Epithelial cell of proximal tubule (primary cell): ENCODE measurements at regions not wholly inside any gene's neighbourhood (a gene's known extent, or its start where the extent isn't known, plus 50 kb on each side); places are given as distances from the start of the nearest gene placed in this dataset.

Source experiments
- DNase-seq: peaks from one replicate; pipeline ENCODE4 v3.0.0-alpha.2; 2011; ENCODE audit warnings: low read depth
- H3K4me3 ChIP-seq: 2 replicates; pipeline ENCODE4 v1.5.1; 2011; ENCODE audit warnings: low read depth, mild to moderate bottlenecking, low read length
- TF ChIP-seq, protein P1 (sequence below): conservative IDR thresholded peaks from 2 replicates; pipeline ENCODE4 v1.5.1; 2012; ENCODE audit warnings: low read depth, mild to moderate bottlenecking, low read length

DNA sequence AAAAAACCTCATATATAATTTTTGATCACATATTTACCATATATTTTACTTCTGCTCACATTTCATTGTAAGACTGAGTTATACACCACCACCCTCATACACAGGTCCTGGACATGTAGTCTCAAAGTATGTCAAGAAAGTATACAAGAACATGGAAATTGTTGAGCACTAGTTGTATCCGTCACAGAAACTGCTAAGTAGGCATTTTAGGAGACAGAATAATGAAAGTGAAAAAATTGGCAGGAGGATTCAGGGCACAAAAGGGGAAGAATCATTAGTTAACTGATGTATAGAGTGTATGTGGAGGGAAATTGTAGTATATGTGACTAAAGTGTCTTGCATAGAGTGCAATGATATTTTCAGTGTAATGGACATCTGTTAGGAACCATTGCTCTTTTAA lies 458.8 kb downstream of the TFAP2B start:
- no peak overlapping the region for H3K4me3 ChIP-seq
- TF ChIP-seq, protein P1, sequence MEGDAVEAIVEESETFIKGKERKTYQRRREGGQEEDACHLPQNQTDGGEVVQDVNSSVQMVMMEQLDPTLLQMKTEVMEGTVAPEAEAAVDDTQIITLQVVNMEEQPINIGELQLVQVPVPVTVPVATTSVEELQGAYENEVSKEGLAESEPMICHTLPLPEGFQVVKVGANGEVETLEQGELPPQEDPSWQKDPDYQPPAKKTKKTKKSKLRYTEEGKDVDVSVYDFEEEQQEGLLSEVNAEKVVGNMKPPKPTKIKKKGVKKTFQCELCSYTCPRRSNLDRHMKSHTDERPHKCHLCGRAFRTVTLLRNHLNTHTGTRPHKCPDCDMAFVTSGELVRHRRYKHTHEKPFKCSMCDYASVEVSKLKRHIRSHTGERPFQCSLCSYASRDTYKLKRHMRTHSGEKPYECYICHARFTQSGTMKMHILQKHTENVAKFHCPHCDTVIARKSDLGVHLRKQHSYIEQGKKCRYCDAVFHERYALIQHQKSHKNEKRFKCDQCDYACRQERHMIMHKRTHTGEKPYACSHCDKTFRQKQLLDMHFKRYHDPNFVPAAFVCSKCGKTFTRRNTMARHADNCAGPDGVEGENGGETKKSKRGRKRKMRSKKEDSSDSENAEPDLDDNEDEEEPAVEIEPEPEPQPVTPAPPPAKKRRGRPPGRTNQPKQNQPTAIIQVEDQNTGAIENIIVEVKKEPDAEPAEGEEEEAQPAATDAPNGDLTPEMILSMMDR = no peak
- DNase-seq = no peak

DNA sequence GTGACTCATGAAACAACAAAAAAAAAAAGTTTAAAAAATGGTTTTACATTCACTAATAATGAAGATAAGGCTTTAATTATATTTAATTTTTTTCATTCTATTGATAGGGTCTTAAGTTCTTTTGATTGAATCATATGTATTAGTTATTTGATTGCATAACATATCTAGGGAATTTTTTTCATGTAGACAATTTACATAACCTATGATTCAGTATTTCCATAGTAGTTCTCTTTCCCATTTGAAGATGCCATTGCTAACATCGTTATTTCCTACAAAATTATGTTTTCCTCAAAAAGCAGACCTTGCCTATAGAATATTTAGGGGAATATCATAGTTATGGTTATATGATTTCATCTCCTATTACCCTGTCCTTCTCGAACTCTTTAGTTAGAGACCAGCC lies 463.4 kb downstream of the TFAP2B start:
- TF ChIP-seq, protein P1 = no peak
- H3K4me3 ChIP-seq = no peak overlapping the region
- no peak for DNase-seq

DNA sequence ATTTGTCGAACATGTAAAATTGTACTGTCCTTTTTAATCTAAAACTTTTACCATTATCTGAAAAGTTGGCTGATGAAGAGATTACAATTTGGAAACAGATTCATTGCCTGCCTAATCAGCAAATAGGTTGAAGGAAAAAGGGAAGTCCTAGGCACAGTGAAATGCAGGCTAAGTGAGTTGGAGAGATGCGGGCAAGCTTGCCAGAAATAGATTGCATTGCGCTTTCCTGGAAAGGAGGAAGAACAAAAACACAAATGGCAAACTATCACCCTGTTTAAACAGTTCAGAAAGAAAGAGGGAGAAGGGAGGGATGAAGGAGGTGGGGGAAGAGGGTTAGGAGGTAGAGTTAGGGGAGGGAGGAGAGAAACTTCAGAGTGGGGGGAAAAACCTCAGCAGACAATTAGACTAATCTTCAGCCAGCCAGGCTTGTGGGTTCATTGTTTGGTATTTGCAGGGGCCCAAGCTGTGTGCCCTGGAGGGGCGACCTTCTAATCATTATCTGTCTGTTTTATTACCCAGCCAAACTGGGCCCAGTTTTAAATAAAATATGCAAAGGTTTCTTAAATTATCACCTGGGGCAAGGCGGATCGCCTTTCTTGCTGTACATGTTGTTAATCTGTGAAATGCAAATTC lies 465.2 kb downstream of the TFAP2B start:
- no peak overlapping the region for H3K4me3 ChIP-seq
- no peak for DNase-seq
- TF ChIP-seq, protein P1 = no peak

DNA sequence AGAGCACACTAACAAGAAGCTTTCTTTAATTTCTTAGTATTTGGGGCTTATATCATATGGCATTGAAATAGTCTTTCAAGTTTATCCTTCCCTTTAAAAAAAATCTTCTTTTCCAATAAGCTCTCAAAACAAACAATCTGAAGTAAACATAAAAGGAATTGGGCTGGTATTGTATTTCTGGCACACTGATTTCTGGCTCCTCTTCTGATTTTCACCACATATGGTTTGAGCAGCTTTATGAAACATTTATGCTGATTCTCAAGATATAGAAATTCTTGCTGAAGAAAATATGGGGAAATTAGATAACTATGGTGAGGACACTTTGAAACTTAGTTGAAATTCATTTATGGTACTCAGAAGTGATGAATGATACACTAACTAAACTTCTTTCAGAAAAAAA lies 467.2 kb downstream of the TFAP2B start:
- no peak for DNase-seq
- TF ChIP-seq, protein P1 = no peak

DNA sequence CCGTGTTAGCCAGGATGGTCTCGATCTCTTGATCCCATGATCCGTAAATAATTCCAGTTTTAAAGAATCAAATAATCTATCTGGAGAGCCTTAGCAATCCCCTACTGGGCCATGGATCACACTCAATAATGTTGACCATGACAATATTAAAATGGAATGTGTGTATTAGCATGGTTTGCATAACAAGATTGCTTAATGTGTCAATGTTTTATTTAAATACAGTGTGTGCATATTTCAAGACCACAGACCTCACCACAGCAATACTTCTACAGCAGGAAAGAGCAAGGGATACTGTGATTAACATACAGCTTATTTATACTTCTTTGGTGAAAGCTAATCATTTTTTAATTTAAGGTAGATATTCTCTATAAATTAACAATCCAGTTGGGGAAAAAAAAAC lies 470.4 kb downstream of the TFAP2B start:
- DNase-seq = no peak
- TF ChIP-seq, protein P1 = no peak
- no peak overlapping the region for H3K4me3 ChIP-seq

More for the DNA sequence above, 467.2 kb downstream of the TFAP2B start:
- no peak overlapping the region for H3K4me3 ChIP-seq

DNA sequence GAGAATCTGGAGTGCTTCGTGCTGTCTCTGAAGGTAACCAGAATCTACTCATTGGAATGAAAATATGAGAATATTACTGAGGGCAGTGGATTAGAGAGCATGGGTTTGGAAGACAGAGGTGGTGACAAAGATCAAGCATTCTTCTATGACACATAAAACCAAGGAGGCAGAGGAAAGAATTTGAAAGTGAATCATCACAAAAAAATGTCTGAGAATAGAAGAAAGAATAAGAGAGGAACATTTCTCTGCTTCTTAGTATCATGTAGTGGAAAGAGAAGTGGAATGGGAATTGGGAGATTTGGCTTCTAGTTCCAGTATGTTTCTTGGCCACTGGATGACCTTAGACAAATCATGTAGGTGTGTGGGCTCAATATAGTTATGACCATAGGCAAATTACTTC lies 474.0 kb downstream of the TFAP2B start:
- peak; percentile 12 for DNase-seq
- TF ChIP-seq, protein P1 = no peak

DNA sequence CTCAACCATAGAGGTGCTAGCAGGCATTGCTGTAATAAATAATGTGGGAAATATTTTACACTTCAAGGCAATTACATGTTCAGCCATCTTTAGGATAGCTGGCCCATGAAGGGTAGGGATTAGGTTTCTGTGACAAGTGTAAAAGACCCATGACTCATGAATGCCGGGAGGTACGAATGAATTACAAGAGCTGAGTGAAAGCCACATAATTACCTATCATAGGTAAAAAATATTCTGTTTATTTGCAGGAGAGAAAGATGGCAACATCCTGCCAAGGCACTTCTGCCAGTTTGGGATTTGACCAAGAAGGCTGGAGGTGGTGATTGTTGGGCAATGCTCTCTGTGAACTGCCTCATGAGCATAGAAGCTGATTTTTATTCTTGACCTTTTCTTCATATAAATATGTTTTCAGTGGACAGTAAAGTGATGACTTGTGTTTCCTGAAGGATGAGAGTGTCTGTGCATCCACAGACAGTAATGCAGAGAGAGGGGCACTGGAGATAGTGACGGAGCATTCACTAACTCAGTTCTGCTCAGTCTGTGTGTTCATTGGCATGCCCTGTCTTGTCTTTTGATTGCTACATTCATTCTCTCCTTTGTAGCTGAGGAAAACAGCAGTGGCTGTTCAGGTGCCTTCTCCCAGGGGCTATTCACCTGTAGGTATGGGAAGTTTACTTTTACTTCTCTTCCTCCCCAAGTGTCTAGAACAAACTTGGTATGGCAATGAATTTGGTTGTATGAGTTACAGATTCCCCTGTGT lies 481.1 kb downstream of the TFAP2B start:
- TF ChIP-seq, protein P1 = no peak
- H3K4me3 ChIP-seq = no peak overlapping the region
- DNase-seq = no peak

More for the DNA sequence above, 474.0 kb downstream of the TFAP2B start:
- H3K4me3 ChIP-seq = no peak overlapping the region
